AG09309 (cell line): ENCODE measurements at regions not wholly inside any gene's neighbourhood (a gene's known extent, or its start where the extent isn't known, plus 50 kb on each side); places are given as distances from the start of the nearest gene placed in this dataset.

Experiments
- DNase-seq: peaks from one replicate; pipeline ENCODE4 v3.0.0-alpha.2; 2010; ENCODE audit warnings: low read depth
- H3K4me3 ChIP-seq: 2 replicates; pipeline ENCODE4 v1.5.1; 2011; ENCODE audit warnings: mild to moderate bottlenecking, low read depth, low read length, moderate library complexity; ENCODE audit not compliant: control insufficient read depth
- CTCF ChIP-seq: IDR thresholded peaks from 2 replicates; pipeline ENCODE4 v1.5.1; 2011; ENCODE audit warnings: mild to moderate bottlenecking, low read depth, low read length, inconsistent platforms; ENCODE audit not compliant: insufficient read depth, control insufficient read depth; ENCODE audit errors: missing control alignments

- no peak for DNase-seq
- TF ChIP-seq CTCF, result no peak
- no peak overlapping the region for H3K4me3 ChIP-seq
Observed at GRCh38 chr9:110073356-110073905, 134.5 kb downstream of the C9orf152 start.

- DNase-seq, result no peak
- TF ChIP-seq CTCF, result no peak
- no peak overlapping the region for H3K4me3 ChIP-seq
Observed at GRCh38 chr9:110076894-110077725, 130.8 kb downstream of the C9orf152 start.

DNA sequence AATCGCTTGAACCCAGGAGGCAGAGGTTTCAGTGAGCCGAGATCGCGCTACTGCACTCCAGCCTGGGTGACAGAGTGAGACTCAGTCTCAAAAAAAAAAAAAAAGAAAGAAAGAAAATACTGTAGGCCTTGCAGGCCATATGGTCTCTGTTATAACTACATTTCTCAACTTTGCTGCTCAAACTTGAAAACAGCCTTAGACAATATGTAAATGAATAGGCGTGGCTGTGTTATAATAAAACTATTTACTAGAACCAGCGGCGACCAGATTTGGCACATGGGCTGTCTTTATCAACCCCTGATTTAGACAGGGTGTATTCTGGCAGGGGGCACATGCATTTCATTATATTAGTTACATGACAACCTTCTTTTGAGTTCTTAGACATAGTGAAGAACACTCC is 130.0 kb downstream of the C9orf152 start:
- TF ChIP-seq CTCF, result no peak
- no peak overlapping the region for H3K4me3 ChIP-seq
- no peak for DNase-seq

DNA sequence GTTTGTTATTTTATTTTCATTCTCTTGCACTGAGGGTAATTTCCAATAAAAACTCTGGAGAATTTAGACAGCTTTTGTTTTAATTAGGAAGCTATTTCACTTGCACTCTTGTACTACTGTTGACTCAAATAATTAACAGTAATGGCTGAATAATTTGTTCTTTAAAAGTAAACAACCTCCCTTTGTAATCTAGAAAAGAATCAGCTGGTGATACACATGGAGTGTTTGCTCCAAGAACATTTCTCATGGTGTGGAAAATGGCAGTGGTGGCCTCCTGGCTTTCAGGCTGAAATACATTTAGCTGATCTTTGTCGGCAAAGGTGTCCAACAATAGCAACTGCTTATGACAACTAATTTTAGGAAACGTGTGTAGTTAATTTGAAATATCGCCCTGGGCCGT is 129.4 kb downstream of the C9orf152 start:
- TF ChIP-seq CTCF, result no peak
- DNase-seq, result no peak
- no peak overlapping the region for H3K4me3 ChIP-seq

DNA sequence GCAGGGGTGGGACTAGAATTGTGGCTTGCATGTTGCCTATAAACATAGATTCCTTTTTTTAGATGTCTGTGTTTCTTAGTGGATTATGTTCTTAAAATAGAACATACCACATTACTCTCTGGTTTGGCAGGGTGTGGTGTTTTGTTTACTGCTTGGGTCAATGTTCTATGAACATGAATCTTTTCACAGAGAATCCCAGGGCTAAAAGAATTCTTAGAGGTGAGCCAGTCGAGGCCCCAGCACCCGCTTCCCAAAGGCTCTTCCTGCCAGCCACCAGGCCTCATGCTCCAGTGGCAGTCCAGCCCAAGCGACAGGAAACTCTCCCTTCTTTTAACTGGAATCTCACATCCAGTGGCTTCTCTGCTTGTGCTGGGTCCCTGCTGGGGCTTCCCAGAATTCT is 126.6 kb downstream of the C9orf152 start:
- no peak for DNase-seq
- no peak for TF ChIP-seq CTCF
- no peak overlapping the region for H3K4me3 ChIP-seq

DNA sequence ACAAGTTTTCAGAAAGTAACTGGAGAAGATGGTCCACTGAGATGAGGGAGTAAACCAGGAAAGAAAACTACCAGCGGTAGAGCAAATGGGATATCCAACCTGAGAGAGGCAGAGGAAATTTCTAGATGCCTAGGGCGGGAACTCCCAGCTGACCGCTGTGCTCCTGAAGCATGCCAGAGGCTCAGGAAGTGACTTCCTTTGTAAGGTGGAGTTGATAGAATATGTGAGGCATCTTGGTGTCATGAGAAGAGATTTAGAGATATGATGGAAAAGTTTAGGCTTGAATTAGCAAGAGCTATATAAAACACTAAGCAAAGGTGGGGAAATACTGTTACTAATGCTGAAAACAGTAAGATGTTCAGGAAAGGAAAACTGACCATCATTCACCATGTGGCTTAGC is 124.1 kb downstream of the C9orf152 start:
- no peak for TF ChIP-seq CTCF
- no peak overlapping the region for H3K4me3 ChIP-seq
- no peak for DNase-seq
